GM19324 (cell line): ENCODE measurements at regions not wholly inside any gene's neighbourhood (a gene's known extent, or its start where the extent isn't known, plus 50 kb on each side); places are given as distances from the start of the nearest gene placed in this dataset.

Source experiments
- ATAC-seq: cut with Tn5 transposase; IDR thresholded peaks from one replicate; pipeline ENCODE4 v1.9.1; 2021; ENCODE audit warnings: mild to moderate bottlenecking, moderate library complexity; ENCODE audit not compliant: unreplicated experiment, low FRiP score

DNA sequence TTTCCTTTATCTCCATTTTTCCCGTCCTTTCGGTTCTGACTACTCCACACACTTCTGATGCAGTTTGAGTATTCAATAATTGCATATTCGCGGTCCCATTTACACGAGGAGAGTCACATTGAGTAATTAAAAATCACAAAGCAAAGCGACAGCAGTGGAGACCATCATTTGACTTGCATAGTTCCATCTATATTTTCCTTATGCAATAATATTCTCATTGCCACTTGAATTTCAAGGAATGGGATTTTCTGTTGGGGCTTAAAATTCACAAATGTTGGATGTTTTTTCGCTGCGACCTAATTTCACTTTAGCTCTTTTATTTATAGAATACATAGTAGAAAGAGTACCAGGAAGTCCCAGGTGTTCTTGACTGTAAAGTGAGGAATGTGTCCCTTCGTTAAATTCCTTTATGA is 186.8 kb downstream of the ZEB2 start:
- ATAC-seq, result no peak

DNA sequence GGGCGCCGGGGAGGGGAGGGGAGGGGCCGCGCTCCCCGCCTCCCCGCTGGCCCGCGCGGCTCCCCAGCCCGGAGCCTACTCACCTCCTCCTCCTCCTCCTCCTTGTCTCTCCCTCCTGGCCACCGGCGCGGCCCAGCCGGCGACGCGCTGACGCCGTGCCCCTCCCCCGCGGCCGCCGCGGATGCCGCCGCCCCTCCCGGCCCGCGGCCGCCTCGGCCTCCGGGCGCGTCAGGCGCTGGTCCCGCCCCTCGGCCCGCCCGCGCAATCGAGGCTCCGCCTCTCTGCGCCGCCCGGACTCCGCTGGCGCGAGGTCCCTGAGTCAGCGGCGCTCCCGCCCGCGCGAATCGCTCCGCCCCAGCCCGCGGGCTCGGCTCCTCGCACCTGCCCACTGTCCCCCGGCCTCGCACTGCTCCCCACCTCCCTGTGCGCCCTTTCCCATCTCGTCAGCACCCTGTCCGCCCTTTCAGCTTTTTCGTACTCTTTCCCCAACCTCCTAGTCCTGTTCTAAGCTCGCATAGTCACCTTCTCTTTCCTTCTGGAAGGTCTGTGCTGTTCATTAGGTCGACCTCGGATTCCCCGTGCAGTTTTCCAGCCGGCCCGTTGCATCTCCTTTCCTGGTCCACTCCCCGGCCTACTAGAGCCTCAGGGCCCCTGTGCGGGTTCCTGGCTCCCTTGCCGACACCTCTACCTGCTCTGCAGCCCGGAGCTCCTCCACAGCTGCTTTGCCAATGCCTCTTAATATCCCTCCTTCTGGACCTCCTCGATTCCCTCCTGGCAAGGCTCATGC is 187.4 kb downstream of the ZEB2 start:
- ATAC-seq, result peak; percentile 95

DNA sequence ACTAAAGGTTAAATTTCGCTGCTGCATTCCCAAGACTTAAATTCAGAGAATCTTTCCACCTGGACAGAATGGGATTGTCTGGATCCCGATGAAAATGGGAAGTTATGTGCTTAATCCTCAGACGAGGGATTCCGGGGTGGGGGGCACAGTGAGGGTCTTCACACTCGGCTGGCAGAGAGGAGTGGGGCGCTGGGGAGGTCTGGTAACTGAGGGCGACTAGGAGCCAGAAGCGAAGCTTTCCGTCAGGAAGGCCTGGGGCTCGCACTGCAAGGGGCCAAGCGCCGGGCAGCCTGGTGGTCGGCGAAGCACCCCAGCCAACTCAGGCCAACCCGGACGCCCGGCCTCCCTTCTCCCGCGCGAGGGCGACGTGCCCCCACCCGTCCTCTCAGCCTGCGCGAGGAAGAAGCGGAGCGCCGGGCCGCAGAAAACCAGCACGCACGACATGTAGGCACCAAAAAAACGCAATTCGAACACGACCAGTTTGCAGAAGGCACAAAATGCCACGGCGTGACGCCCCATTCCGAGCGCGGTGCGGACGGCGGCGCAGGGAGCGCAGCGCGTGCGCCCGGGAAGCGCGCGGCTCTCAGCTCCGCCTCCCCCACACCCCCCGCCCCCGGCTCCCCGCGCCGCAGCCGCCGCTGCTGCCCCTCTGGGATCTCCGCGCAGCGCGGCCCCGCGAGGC is 188.1 kb downstream of the ZEB2 start:
- ATAC-seq, result peak; percentile 49

DNA sequence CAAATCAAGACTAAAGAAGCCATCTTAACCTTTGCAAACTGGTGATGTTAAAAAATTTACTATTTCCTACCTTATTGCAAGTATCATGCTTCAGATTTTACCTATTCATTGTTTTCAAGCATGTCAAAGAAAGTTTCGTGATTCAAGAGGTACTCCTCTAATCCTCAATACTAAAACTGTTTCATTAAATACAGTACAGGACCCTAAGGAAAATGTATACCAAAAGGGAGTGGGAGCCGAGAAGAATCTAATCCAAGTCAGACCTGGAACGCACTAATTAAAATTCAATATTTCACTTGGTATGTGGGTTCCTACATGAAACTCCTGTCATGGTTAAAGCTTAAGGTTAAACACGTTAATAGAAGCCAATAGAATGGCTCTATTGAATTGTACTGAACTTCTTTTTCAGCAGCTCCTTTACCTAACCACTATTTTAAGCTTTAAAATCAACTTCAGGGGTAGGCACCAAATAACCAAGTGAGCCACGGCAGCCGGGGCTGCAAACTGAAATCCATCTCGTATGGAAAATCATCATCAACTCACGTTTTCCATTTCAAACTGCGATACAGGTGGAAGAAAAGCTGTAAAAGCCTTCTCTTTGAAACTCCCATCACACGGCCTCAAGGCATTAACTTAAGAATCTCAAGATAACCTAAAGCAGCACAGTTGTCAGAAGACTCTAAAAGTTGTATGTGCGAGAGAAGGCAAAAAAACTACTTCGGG is 188.8 kb downstream of the ZEB2 start:
- ATAC-seq, result no peak

DNA sequence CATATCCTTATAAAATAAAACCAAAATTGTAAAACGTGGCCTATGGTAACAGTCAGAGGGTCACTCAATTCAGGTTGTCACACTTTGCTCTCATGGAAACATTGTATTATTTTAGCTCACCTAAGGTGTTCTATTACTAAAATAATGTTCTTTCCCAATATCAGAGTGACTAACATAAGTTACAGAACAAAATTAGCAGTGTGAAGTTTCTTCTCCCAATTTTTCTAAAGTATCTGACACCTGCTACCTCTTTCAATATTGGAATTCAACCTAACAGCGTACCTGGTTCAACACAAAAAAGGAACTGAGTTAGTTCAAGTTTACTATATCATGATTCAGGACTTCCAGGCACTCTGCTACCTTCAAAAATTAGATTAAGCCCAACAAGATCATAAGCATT is 190.4 kb downstream of the ZEB2 start:
- no peak for ATAC-seq

DNA sequence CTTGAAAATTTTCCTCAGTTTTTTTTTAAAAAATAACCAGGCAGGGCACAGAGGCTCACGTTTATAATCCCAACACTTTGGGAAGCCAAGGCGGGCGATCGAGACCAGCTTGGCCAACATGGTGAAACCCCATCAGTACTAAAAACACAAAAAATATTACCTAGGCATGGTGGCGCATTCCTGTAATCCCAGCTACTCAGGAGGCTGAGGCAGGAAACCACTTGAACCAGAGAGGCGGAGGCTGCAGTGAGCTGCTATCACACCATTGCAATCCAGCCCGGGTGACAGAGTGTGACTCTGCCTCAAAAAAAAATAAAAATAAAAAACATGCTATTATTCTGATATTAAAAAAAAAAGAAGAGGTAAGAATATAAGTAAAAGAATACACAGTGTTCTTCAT is 191.0 kb downstream of the ZEB2 start:
- ATAC-seq, result no peak

DNA sequence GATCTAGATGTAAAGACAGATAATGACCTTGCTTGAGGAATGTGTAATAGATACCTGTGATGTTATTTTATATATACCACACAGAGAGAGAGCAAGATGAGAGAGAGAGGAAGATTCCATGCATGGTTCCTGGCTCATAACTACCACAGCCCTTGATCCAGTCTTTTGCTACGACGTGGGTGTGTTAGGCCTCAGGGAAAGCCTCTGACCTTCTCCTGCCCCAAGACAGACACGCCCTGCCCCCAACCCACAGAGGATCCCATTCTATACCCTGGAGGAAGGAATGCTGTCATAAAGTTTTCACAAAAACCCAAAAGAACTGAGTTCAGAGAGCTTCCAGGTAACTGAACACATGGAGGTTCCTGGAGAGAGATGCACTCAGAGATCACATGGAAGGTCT is 193.1 kb downstream of the ZEB2 start:
- no peak for ATAC-seq

DNA sequence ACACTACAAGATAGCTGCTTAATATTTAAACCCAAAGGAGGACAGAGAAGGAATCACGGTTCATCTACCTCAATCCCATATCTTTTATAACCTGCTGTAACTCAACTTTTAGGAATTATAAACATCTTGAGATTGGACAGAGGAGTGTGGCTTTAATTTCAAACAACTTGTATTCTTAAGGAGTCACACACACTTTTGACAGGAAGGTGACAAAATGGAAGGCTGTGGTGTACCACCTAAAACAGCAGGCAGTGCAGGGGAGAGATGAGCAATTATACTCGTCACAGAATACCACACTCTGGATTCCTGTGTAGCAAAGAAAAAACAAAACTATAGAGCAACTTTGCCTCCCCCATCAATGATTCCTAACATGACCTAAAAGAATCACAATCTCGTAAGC is 194.8 kb downstream of the ZEB2 start:
- peak; percentile 51 for ATAC-seq

DNA sequence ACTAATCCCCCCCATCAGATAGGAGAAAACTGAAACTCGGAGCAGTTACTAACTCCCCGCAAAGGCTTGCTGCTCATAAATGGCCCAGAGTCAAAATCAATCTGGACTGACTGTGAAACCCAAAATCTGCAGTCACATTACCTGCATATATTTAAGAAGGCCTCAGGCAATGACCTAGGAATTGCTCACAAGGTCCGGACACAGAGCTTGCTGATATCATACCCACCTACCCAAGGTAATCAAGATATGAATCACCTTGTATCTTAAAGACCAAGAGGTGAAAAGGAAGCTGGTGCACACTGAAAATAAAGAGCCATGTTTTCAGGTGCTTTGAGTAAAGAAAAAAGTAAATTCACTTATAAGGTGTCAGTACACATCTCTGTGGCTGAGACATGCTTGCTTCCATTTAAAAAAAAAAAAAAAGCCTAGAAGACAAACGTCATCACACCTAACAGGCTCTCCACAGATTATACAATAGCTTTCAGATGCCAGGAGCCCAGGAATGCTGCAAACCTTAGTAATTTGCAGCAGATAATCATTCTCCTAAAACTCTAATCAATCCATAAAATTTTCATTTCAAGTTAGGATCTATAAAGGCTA is 195.4 kb downstream of the ZEB2 start:
- no peak for ATAC-seq

DNA sequence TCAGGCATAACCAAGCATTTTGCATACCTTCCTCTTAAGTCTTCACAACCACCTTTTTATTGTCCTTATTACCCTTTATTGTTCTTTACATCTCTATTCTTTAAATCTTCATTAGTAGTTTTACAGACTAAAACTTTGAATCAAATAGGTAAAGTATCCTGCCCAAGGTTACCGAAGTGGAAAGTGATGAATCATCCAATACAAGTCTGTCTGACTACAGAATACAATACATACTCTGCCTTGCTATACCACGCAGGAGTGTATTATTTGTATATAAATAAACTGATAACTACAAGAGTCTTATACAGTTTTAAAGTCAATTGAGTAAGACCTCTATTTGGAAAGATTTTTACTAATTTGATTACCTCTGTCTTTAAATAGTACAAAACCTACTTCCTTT is 196.0 kb downstream of the ZEB2 start:
- no peak for ATAC-seq

DNA sequence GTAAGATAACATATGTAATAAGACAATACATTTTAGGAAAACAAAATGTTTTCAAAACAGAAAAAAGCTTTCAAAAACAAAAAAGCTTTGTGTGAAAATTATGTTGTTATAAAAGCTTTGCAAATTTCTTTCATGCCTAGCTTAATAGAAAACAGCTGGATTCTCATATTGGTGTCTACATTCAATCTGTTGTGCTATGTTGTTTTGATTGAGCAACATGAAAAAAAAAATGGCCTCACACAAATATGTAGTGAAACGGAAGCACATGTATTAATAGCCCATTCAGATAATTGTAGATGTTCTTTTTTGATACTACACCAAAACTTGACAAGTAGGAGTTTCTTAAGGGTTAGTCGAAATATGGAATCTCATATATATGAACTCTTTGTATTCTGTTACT is 197.5 kb downstream of the ZEB2 start:
- no peak for ATAC-seq

DNA sequence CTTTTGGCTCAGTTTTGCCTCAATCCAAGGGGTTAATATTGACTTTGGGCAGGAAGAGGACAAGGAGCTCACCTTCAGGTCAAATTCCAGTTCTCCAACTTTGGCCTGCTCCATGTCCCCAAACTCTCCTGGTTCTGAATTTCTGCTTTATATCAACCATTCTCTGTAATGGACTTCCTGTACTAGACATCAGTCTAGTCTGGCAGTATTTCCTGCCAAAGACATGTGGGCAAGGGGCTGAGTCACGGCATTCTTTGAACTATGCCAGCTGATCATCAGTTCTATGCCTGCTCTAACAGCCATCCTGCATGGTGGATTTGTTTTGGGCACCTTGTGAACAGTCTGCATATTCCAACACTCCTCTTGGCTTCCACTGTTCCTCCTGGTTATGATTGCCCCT is 199.4 kb downstream of the ZEB2 start:
- no peak for ATAC-seq

DNA sequence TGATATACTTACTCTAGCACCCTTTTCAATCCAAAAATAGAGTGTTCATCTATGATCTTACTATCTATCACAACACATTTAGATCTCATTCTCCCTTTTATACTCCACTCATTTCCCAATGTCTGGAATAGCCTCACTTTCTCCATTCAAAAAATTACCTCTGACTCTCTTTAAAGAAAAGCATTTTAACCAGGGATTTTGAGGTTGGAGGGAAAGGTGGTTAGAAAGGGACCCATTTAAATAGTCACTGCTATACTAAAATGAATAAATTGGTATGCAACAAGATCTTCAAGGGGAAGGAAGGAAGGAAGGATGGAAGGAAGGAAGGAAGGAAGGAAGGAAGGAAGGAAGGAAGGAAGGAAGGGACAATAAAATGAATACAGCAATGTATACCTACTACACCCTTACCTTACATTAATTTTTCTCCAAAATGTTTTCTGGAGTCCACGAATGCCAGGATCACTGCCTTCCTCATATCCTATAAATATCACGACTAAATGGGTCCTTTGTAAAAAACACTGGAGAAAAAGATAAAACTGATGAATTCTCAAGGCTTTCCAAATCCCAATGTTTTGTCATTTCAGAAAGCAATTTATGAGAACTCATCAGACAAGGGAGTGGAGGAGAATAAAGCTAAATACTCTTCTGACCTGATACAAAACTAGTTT is 202.7 kb downstream of the ZEB2 start:
- no peak for ATAC-seq

DNA sequence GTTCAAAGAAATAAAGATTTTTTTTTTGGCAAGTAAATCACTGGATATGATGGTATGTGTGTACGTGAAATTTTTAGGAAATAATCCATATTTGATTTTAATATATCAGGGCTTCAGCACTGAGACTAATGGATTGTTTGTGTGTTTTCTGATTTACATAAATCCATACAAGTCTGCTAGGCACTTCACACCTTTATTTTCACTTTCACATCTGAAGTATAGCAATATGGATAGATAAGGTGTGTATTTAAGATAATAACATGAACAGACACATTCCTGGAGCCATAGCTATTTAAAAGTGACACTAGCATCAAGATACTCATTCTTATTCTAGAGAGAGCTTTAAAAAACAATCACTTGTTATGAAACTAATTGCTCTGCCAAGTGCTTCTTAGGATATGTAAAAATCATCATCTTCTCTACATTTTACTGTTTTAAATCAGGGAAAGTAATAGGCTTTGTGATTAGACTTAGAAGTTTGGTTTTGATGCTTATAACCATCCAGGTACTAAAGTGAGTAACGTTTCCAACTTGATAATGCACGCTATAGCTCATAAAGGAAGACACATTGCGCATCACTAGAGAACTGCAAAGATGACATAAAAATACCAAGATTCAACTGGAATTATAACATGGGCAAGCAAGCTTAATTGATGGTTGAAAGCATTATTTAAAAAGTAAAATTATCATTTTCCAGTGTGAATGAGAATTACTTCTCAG is 208.9 kb downstream of the ZEB2 start:
- ATAC-seq, result peak; percentile 69

DNA sequence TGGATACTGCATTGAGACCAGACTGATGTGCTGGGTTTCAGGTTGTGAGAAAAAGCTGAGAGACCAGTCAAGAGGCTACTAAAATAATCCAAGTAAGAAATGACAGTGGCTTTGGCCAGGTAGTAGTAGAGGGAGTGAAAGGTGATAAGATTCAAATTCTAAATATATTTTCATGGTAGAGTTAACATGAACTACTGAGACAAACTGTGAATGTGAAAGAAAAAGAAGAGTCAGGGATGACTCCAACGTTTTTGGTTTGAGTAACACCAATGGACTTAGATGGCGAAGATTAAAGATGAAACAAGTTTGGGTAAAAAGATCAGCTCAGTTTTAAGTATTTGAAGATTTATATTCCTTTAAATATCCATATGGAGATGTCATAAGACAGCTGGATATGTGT is 209.4 kb downstream of the ZEB2 start:
- peak; percentile 38 for ATAC-seq

DNA sequence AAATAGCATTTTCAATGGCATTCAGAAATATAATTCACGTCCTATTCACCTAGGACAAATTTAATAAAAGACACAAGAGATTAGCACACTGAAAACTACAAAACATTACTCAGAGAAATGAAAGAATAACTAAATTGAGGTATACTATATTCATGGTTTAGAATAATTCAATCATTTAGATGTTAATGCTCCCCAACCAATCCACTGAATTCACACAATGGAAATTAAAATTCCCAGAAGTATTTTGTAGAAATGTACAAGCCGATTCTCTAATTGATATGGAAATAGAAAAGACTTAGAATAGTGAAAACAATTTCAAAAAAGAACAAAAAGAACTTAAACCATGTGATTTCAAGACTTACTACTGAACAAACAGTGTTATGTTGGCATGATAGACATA is 212.2 kb downstream of the ZEB2 start:
- ATAC-seq, result no peak

DNA sequence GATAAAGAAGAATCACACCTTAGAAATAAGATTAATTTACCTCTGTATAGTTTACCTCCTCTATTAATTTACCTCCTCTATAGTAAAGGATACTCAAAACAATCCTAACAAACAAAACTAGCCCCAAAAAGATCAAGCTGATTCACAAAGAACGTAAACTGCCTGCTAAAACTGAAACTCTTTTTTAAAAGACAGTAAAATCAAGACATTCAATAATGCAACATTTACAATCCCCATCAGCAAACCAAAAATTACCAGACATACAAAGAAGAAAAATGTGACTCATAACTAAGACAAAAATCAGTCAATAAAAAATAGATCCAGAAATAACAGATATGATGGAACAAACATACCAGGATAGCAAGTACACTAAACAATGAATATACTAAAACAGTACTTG is 215.7 kb downstream of the ZEB2 start:
- no peak for ATAC-seq

DNA sequence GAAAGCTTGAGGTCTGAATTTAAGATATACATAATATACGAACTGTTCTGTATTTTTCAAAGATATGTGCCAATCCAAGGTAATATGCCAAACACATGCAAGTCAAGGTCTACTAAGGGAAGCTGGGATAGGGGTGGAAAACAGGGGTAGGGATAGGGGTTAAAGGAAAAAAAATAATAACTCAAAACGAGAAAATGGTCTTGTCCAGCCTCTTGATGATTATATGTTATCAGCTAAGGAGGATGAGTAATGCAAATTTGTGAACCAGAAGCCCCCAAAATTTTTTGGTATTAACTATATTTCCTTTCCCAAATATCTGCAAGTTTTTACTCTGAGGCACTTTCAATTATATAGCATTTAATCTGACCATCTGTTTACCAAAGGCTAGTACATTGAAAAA is 219.3 kb downstream of the ZEB2 start:
- ATAC-seq, result no peak

DNA sequence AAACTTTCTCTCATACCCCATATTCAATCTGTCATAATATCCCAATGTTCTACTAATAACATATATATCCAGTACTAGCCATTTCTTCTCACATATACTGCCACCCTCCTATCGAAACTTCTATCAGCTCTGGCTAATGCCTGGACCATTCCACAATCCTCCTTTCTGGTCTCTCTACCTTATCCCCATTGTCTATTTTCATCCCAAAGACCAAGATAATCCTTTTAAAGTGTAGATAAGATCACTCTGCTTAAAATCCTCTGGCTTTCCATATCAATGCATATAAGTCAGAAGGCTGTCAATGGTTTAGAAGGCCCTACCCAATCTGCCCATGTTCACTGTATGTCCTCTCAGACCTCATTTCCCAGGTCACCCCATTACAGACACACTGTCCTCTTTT is 229.6 kb downstream of the ZEB2 start:
- ATAC-seq, result no peak

DNA sequence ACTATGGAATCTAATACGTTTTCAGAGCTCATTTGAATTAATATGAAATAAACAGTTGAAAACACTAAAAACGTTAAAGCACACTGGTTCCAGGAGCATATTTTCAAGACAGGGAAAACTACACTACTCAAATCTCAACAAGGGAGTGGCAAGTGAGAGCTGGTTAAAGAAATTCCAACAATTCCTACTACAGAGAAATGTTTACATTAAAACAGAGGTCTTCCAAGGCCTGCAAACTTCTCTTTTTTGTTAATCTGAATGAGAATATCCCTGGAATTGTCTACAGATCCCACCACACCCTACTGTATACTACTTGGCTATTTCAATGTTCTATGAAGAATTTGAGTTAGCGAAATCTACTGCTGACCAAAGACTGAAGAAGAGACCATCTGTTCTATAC is 231.5 kb downstream of the ZEB2 start:
- ATAC-seq, result no peak
